HG02763 (cell line): ENCODE measurements at regions not wholly inside any gene's neighbourhood (a gene's known extent, or its start where the extent isn't known, plus 50 kb on each side); places are given as distances from the start of the nearest gene placed in this dataset.
A peak's percentile ranks its signal among the peaks of the same experiment; 100 is the strongest.
"Not testable (repeated sequence)": the region's sequence is repeated elsewhere in the genome, so short reads cannot be mapped to it uniquely, and the experiment has no call there.

Experiments used
- ATAC-seq: cut with Tn5 transposase; IDR thresholded peaks from one replicate; pipeline ENCODE4 v1.9.1; 2021; ENCODE audit warnings: mild to moderate bottlenecking, moderate library complexity; ENCODE audit not compliant: unreplicated experiment

GRCh38 chr18:49697049-49697448, 116.3 kb downstream of the ACAA2 start:
- no peak for ATAC-seq

GRCh38 chr18:49694402-49694801, 118.9 kb downstream of the ACAA2 start:
- ATAC-seq: no peak

GRCh38 chr18:49693717-49694005, 119.7 kb downstream of the ACAA2 start:
- ATAC-seq: no peak

GRCh38 chr18:49692906-49693716, 120.2 kb downstream of the ACAA2 start:
- ATAC-seq: no peak

- no peak for ATAC-seq
Measured at GRCh38 chr18:49691177-49691608, 122.1 kb downstream of the ACAA2 start.

GRCh38 chr18:49690312-49690711, 123.0 kb downstream of the ACAA2 start:
- ATAC-seq: no peak

- no peak for ATAC-seq
Measured at GRCh38 chr18:49685231-49685942, 123.5 kb downstream of the LIPG start.

GRCh38 chr18:49682803-49683190, 120.9 kb downstream of the LIPG start:
- ATAC-seq: not testable (repeated sequence)

GRCh38 chr18:49682173-49682802, 120.4 kb downstream of the LIPG start:
- no peak for ATAC-seq

GRCh38 chr18:49681387-49681786, 119.5 kb downstream of the LIPG start:
- no peak for ATAC-seq

- no peak for ATAC-seq
Measured at GRCh38 chr18:49678440-49678839, 116.6 kb downstream of the LIPG start.

- ATAC-seq: peak; percentile 51
Measured at GRCh38 chr18:49677762-49678413, 116.0 kb downstream of the LIPG start.

GRCh38 chr18:49677081-49677480, 115.2 kb downstream of the LIPG start:
- no peak for ATAC-seq

- no peak for ATAC-seq
Measured at GRCh38 chr18:49673281-49673680, 111.4 kb downstream of the LIPG start.

GRCh38 chr18:49672853-49673252, 111.0 kb downstream of the LIPG start:
- ATAC-seq: no peak

GRCh38 chr18:49669403-49669802, 107.5 kb downstream of the LIPG start:
- ATAC-seq: no peak

- ATAC-seq: no peak
Measured at GRCh38 chr18:49668574-49669275, 106.9 kb downstream of the LIPG start.

- no peak for ATAC-seq
Measured at GRCh38 chr18:49667462-49667861, 105.6 kb downstream of the LIPG start.

- ATAC-seq: no peak
Measured at GRCh38 chr18:49666045-49666775, 104.4 kb downstream of the LIPG start.
